CD4-positive, alpha-beta T cell (primary cell): ENCODE measurements at regions not wholly inside any gene's neighbourhood (a gene's known extent, or its start where the extent isn't known, plus 50 kb on each side); places are given as distances from the start of the nearest gene placed in this dataset.

ENCODE experiments used
- ATAC-seq: fragments of 200-7000 bp; cut with Tn5 transposase; one replicate; pipeline ENCODE4 v1.10.0; 2022; ENCODE audit warnings: mild to moderate bottlenecking; ENCODE audit not compliant: poor library complexity
- CTCF ChIA-PET: fragments of 350-600 bp; sonication (Branson Sonifier 250); formaldehyde crosslinking; loops from one replicate; lab custom pipeline; 2021; ENCODE audit warnings: antibody characterized with exemption, inconsistent platforms; lab: Charles Lee
- POLR2A ChIA-PET: fragments of 350-600 bp; sonication (Branson Sonifier 250); formaldehyde crosslinking; loops from one replicate; lab custom pipeline; 2021; ENCODE audit warnings: antibody characterized with exemption, inconsistent platforms; lab: Charles Lee
- DNase-seq, 14 experiments: peaks; one replicate each; pipeline ENCODE4 v3.0.0-alpha.2; 2013 to 2020; ENCODE audit warnings: mixed read lengths in 2 of 14
- H3K27ac ChIP-seq, 2 donors: one replicate each; pipeline versions ENCODE4 v1.5.1 to v1.7.0; 2013; ENCODE audit warnings: low read length in 2 of 2, low read depth in 1 of 2, mild to moderate bottlenecking in 1 of 2
- H3K27me3 ChIP-seq, 2 experiments: 1 replicate in 1 of 2; 2 replicates in 1 of 2; pipeline versions ENCODE4 v1.6.1 to v1.7.0; 2013; ENCODE audit warnings: low read length in 2 of 2, control low read depth in 1 of 2, mild to moderate bottlenecking in 1 of 2, moderate library complexity in 1 of 2; ENCODE audit not compliant: insufficient read depth in 2 of 2, control insufficient read depth in 1 of 2
- H3K36me3 ChIP-seq: one replicate; pipeline ENCODE4 v1.6.1; 2013; ENCODE audit warnings: low read length, control low read depth; ENCODE audit not compliant: insufficient read depth
- H3K4me1 ChIP-seq: one replicate; pipeline ENCODE4 v1.6.1; 2013; ENCODE audit warnings: low read length, control low read depth; ENCODE audit not compliant: insufficient read depth
- H3K4me3 ChIP-seq: one replicate; pipeline ENCODE4 v1.5.1; 2013; ENCODE audit warnings: mild to moderate bottlenecking, low read length, moderate library complexity
- H3K9me3 ChIP-seq, 2 experiments: 1 replicate in 1 of 2; 2 replicates in 1 of 2; pipeline versions ENCODE4 v1.6.1 to v1.7.0; 2013; ENCODE audit warnings: low read length in 2 of 2, mild to moderate bottlenecking in 2 of 2, control low read depth in 1 of 2, moderate library complexity in 1 of 2; ENCODE audit not compliant: control insufficient read depth in 1 of 2, insufficient read depth in 1 of 2
- H3K27ac Mint-ChIP-seq: one replicate; pipeline ENCODE4 v1.8.0; 2020; ENCODE audit warnings: mixed read lengths
- H3K27me3 Mint-ChIP-seq: one replicate; pipeline ENCODE4 v1.8.0; 2021; ENCODE audit warnings: mixed read lengths
- H3K36me3 Mint-ChIP-seq: one replicate; pipeline ENCODE4 v1.8.0; 2021; ENCODE audit warnings: low read depth, mixed read lengths
- H3K4me1 Mint-ChIP-seq: one replicate; pipeline ENCODE4 v1.8.0; 2021; ENCODE audit warnings: low read depth, mixed read lengths
- H3K4me3 Mint-ChIP-seq: one replicate; pipeline ENCODE4 v1.8.0; 2020; ENCODE audit warnings: mild to moderate bottlenecking, mixed read lengths
- H3K9me3 Mint-ChIP-seq: one replicate; pipeline ENCODE4 v1.8.0; 2020; ENCODE audit warnings: mixed read lengths
- CTCF ChIP-seq: fragments of 200-600 bp; IDR thresholded peaks from one replicate; pipeline ENCODE4 v1.8.0; 2022; ENCODE audit warnings: antibody characterized with exemption, mild to moderate bottlenecking
- intact Hi-C, 2 experiments: fragments of 100-400 bp; cut with DNase I in 1 of 2; cut with micrococcal nuclease in 1 of 2; formaldehyde crosslinking; loops; one replicate each; pipeline versions ENCODE4 v1.15.1 to v1.9.0; 2023 to 2025; cut with DNase I, micrococcal nuclease

GRCh38 chr5:163770625-163771024 is 265.2 kb downstream of the MAT2B start:
- no peaks in the 10 kb centered on the region for H3K27me3 ChIP-seq
- no peak overlapping the region for H3K27ac ChIP-seq
- CTCF ChIA-PET = no interaction called here
- no peak for TF ChIP-seq CTCF
- Mint-ChIP-seq H3K4me3 (no peak overlapping the region), H3K4me1 (no peaks in the 10 kb centered on the region), H3K27me3 (no peaks in the 10 kb centered on the region), H3K9me3 (peaks cover 6% of the 10 kb centered on the region), H3K27ac (no peak overlapping the region), H3K36me3 (no peaks in the 10 kb centered on the region)
- intact Hi-C loops = no loop called here
- no peaks in the 10 kb centered on the region for H3K4me1 ChIP-seq
- no peaks in the 10 kb centered on the region for H3K36me3 ChIP-seq
- H3K9me3 ChIP-seq = no peaks in the 10 kb centered on the region
- POLR2A ChIA-PET = no interaction called here
- DNase-seq (no peak), ATAC-seq (no peak)
- H3K4me3 ChIP-seq = no peak overlapping the region

DNA sequence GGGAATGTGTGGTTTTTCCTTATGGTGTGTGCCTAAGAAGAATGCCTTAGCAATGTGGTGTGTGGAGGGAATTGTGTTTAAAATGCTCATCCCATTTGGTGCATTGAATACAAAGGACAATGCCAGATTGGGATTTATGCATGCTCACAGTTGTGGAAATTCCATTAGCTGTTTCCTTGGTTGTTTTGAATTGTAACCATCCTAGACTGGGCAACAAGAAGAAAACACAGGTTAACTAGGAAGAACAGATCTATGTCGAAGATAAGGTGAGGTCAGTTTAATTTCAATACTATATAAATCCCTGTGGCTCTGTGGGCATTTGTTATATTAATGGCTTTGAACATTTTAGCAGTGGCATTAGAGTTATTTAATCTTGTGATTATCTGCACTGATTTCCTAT is 266.8 kb downstream of the MAT2B start:
- peaks cover 6% of the 10 kb centered on the region for H3K9me3 Mint-ChIP-seq
- H3K27ac ChIP-seq = no peak overlapping the region
- H3K36me3 ChIP-seq = no peaks in the 10 kb centered on the region
- H3K4me1 Mint-ChIP-seq = no peaks in the 10 kb centered on the region
- no peaks in the 10 kb centered on the region for H3K27me3 Mint-ChIP-seq
- POLR2A ChIA-PET = no interaction called here
- no peak for DNase-seq
- intact Hi-C loops = no loop called here
- CTCF ChIA-PET = no interaction called here
- H3K27me3 ChIP-seq = no peaks in the 10 kb centered on the region
- H3K9me3 ChIP-seq = no peaks in the 10 kb centered on the region
- no peaks in the 10 kb centered on the region for H3K4me1 ChIP-seq
- no peak overlapping the region for H3K27ac Mint-ChIP-seq
- no peak for TF ChIP-seq CTCF
- no peak overlapping the region for H3K4me3 Mint-ChIP-seq
- no peak overlapping the region for H3K4me3 ChIP-seq
- H3K36me3 Mint-ChIP-seq = no peaks in the 10 kb centered on the region
- ATAC-seq = no peak

- POLR2A ChIA-PET = no interaction called here
- no peak overlapping the region for H3K4me3 Mint-ChIP-seq
- no peaks in the 10 kb centered on the region for H3K36me3 ChIP-seq
- no peak overlapping the region for H3K27ac ChIP-seq
- H3K4me3 ChIP-seq = no peak overlapping the region
- no peak for TF ChIP-seq CTCF
- ATAC-seq (no peak), DNase-seq (no peak)
- peaks cover 6% of the 10 kb centered on the region for H3K9me3 Mint-ChIP-seq
- H3K27me3 ChIP-seq = no peaks in the 10 kb centered on the region
- H3K27ac Mint-ChIP-seq = no peak overlapping the region
- H3K9me3 ChIP-seq = no peaks in the 10 kb centered on the region
- no peaks in the 10 kb centered on the region for H3K4me1 Mint-ChIP-seq
- CTCF ChIA-PET = no interaction called here
- H3K4me1 ChIP-seq = no peaks in the 10 kb centered on the region
- no peaks in the 10 kb centered on the region for H3K36me3 Mint-ChIP-seq
- intact Hi-C loops = no loop called here
- no peaks in the 10 kb centered on the region for H3K27me3 Mint-ChIP-seq
Observed at GRCh38 chr5:163772644-163773043, 267.2 kb downstream of the MAT2B start.
